ENCODE measurements at regions not wholly inside any gene's neighbourhood (a gene's known extent, or its start where the extent isn't known, plus 50 kb on each side); places are given as distances from the start of the nearest gene placed in this dataset.

DNA sequence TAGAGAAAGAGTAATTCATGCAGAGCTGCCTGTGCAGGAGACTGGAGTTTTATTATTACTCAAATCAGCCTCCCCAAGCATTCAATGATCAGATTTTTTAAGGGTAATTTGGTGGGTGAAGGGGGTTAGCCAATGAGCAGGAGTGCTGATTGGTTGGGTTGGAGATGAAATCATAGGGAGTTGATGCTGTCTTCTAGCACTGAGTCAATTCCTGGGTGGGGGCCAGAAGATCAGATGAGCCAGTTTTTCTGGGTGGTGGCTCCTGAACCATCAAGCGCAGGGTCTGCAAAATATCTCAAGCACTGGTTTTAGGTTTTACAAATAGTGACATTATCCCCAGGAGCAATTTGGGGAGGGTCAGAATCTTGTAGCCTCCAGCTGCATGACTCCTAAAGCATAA lies 312.8 kb upstream of the THSD7B start:
- Histone ChIP-seq H3K9me3 (ENCODE audit: control insufficient read depth in 2 of 3, low read length in 3 of 3) (no peaks in the 10 kb centered on the region), H3K4me1 (ENCODE audit: control insufficient read depth in 2 of 2, insufficient read depth in 2 of 2, low read length in 2 of 2) (no peaks in the 10 kb centered on the region), H3K36me3 (ENCODE audit: control insufficient read depth in 2 of 3, insufficient read depth in 3 of 3, low read length in 3 of 3) (no peaks in the 10 kb centered on the region), H3K27me3 (ENCODE audit: control insufficient read depth in 2 of 2, insufficient read depth in 2 of 2, low read length in 2 of 2) (no peaks in the 10 kb centered on the region), H3K4me3 (ENCODE audit: low read length) (no peak overlapping the region), H3K27ac (ENCODE audit: low read depth, low read length) (no peak overlapping the region)
- ChIA-PET CTCF (no interaction called here), POLR2A (no interaction called here)
- peaks cover 30 to 55% (median 47%) of the 10 kb centered on the region in 5 donors for H3K27me3 Mint-ChIP-seq
- no peak for DNase-seq
- no peak for ATAC-seq
- no peaks in the 10 kb centered on the region for H3K4me1 Mint-ChIP-seq
- H3K4me3 Mint-ChIP-seq, result no peak overlapping the region
- H3K27ac Mint-ChIP-seq, result no peak overlapping the region
- H3K36me3 Mint-ChIP-seq, result no peaks in the 10 kb centered on the region
- intact Hi-C loops (cut with micrococcal nuclease), result no loop called here
- H3K9me3 Mint-ChIP-seq, result peaks cover 0 to 2% (median 0%) of the 10 kb centered on the region in 11 donors

DNA sequence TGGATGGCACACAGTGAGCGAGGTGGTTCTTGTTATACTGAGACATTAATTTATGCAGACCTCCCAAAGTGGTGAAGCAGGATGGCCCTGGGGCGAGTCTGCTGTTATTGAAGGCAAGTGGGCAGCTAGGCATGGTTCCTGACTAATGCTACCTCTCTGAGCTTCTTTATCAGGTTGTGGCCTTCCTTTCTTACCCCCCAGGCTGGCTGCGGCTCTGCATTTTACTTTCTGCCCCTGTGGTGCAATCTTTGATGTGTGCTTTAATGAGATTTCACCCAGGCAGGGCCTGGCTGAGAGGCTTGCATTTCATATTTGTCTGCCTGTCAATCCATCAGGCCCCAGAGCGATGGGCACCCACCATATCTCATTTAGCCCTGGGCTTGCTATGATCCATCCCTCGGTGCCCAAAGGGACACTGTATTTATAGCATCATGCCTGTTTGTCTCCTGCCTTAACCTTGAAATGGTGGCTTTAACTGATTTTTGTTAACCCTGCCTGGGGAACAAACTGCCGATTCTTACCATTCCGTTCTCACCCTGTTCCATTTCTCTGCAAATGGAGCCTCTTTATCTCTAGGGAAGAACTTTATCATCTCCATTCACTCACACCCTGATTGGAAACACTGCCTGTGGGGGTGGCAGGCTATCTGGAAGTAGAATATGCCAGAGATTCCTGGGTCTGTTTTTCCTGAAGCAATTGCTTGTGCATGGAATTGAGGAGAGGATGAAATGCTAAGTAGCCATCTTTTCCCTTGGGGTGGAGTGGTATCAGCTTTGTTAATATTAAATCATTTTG lies 316.2 kb upstream of the THSD7B start:
- ATAC-seq, result no peak
- no peaks in the 10 kb centered on the region for H3K4me1 Mint-ChIP-seq
- no peak overlapping the region for H3K27ac ChIP-seq (ENCODE audit: low read depth, low read length)
- ChIA-PET CTCF (no interaction called here), POLR2A (no interaction called here)
- H3K9me3 ChIP-seq (ENCODE audit: control insufficient read depth in 2 of 3, low read length in 3 of 3), result no peaks in the 10 kb centered on the region
- H3K9me3 Mint-ChIP-seq, result peaks cover 0 to 2% (median 0%) of the 10 kb centered on the region in 11 donors
- H3K36me3 Mint-ChIP-seq, result no peaks in the 10 kb centered on the region
- H3K4me3 ChIP-seq (ENCODE audit: low read length), result no peak overlapping the region
- H3K27me3 Mint-ChIP-seq, result peaks cover 14 to 46% (median 33%) of the 10 kb centered on the region in 5 donors
- intact Hi-C loops (cut with micrococcal nuclease), result no loop called here
- no peaks in the 10 kb centered on the region for H3K36me3 ChIP-seq (ENCODE audit: control insufficient read depth in 2 of 3, insufficient read depth in 3 of 3, low read length in 3 of 3)
- no peak for DNase-seq
- H3K4me3 Mint-ChIP-seq, result no peak overlapping the region
- H3K4me1 ChIP-seq (ENCODE audit: control insufficient read depth in 2 of 2, insufficient read depth in 2 of 2, low read length in 2 of 2), result no peaks in the 10 kb centered on the region
- no peak overlapping the region for H3K27ac Mint-ChIP-seq
- no peaks in the 10 kb centered on the region for H3K27me3 ChIP-seq (ENCODE audit: control insufficient read depth in 2 of 2, insufficient read depth in 2 of 2, low read length in 2 of 2)

- ChIA-PET POLR2A (no interaction called here), CTCF (no interaction called here)
- Histone ChIP-seq H3K27me3 (ENCODE audit: control insufficient read depth in 2 of 2, insufficient read depth in 2 of 2, low read length in 2 of 2) (no peaks in the 10 kb centered on the region), H3K9me3 (ENCODE audit: control insufficient read depth in 2 of 3, low read length in 3 of 3) (no peaks in the 10 kb centered on the region), H3K4me1 (ENCODE audit: control insufficient read depth in 2 of 2, insufficient read depth in 2 of 2, low read length in 2 of 2) (no peaks in the 10 kb centered on the region), H3K4me3 (ENCODE audit: low read length) (no peak overlapping the region), H3K27ac (ENCODE audit: low read depth, low read length) (no peak overlapping the region), H3K36me3 (ENCODE audit: control insufficient read depth in 2 of 3, insufficient read depth in 3 of 3, low read length in 3 of 3) (no peaks in the 10 kb centered on the region)
- Mint-ChIP-seq H3K36me3 (no peaks in the 10 kb centered on the region), H3K4me1 (no peaks in the 10 kb centered on the region), H3K4me3 (no peak overlapping the region), H3K9me3 (peaks cover 0 to 2% (median 0%) of the 10 kb centered on the region in 11 donors), H3K27ac (no peak overlapping the region), H3K27me3 (peaks cover 14 to 40% (median 30%) of the 10 kb centered on the region in 5 donors)
- DNase-seq (no peak), ATAC-seq (no peak)
- intact Hi-C loops (cut with micrococcal nuclease), result no loop called here
These were observed 316.9 kb upstream of the THSD7B start for GRCh38 chr2:136448432-136448831.

DNA sequence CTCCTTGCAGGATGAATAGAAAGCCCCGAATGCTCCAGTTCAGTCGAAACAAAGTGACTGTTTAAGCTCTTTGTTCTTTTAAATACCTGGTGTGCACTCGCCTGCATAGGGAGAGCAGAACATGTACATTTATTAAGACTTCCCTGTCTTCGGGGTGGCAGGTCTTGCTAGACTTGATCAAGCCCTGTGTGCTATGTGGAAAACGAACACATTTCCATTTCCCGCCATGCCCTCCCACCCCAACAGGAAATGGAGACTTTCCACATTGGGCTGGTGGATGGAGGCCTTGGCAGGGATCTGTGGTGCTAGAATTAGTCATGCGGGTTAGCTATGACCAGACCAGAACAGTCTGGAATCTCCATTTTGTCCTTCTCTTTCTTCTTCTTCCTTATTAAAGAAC lies 321.0 kb upstream of the THSD7B start:
- DNase-seq, result no peak
- POLR2A ChIA-PET, result no interaction called here

GRCh38 chr2:136443661-136444060 lies 321.7 kb upstream of the THSD7B start:
- Mint-ChIP-seq H3K27ac (no peak overlapping the region), H3K4me1 (no peaks in the 10 kb centered on the region), H3K27me3 (peaks cover 4 to 25% (median 25%) of the 10 kb centered on the region in 5 donors), H3K36me3 (no peaks in the 10 kb centered on the region), H3K4me3 (no peak overlapping the region), H3K9me3 (no peaks in the 10 kb centered on the region)
- H3K9me3 ChIP-seq (ENCODE audit: control insufficient read depth in 2 of 3, low read length in 3 of 3), result no peaks in the 10 kb centered on the region
- no peak overlapping the region for H3K4me3 ChIP-seq (ENCODE audit: low read length)
- ChIA-PET POLR2A (no interaction called here), CTCF (interaction anchor here (0.6 kb wide), 1 partner anchor 67 kb away, joined by 3 read pairs; no protein-coding TSS in a partner anchor)
- intact Hi-C loops (cut with micrococcal nuclease), result no loop called here
- H3K4me1 ChIP-seq (ENCODE audit: control insufficient read depth in 2 of 2, insufficient read depth in 2 of 2, low read length in 2 of 2), result no peaks in the 10 kb centered on the region
- no peaks in the 10 kb centered on the region for H3K27me3 ChIP-seq (ENCODE audit: control insufficient read depth in 2 of 2, insufficient read depth in 2 of 2, low read length in 2 of 2)
- no peak overlapping the region for H3K27ac ChIP-seq (ENCODE audit: low read depth, low read length)
- H3K36me3 ChIP-seq (ENCODE audit: control insufficient read depth in 2 of 3, insufficient read depth in 3 of 3, low read length in 3 of 3), result no peaks in the 10 kb centered on the region
- ATAC-seq (no peak), DNase-seq (no peak)

More for the DNA sequence above, 321.0 kb upstream of the THSD7B start:
- no peak overlapping the region for H3K4me3 Mint-ChIP-seq
- no peak for ATAC-seq
- Histone ChIP-seq H3K36me3 (ENCODE audit: control insufficient read depth in 2 of 3, insufficient read depth in 3 of 3, low read length in 3 of 3) (no peaks in the 10 kb centered on the region), H3K4me3 (ENCODE audit: low read length) (no peak overlapping the region), H3K27ac (ENCODE audit: low read depth, low read length) (no peak overlapping the region), H3K9me3 (ENCODE audit: control insufficient read depth in 2 of 3, low read length in 3 of 3) (no peaks in the 10 kb centered on the region), H3K4me1 (ENCODE audit: control insufficient read depth in 2 of 2, insufficient read depth in 2 of 2, low read length in 2 of 2) (no peaks in the 10 kb centered on the region), H3K27me3 (ENCODE audit: control insufficient read depth in 2 of 2, insufficient read depth in 2 of 2, low read length in 2 of 2) (no peaks in the 10 kb centered on the region)
- CTCF ChIA-PET, result interaction anchor here (0.6 kb wide), 1 partner anchor 67 kb away, joined by 3 read pairs; no protein-coding TSS in a partner anchor
- no peaks in the 10 kb centered on the region for H3K4me1 Mint-ChIP-seq
- H3K36me3 Mint-ChIP-seq, result no peaks in the 10 kb centered on the region
- no peak overlapping the region for H3K27ac Mint-ChIP-seq
- intact Hi-C loops (cut with micrococcal nuclease), result no loop called here
- peaks cover 10 to 27% (median 25%) of the 10 kb centered on the region in 5 donors for H3K27me3 Mint-ChIP-seq
- H3K9me3 Mint-ChIP-seq, result no peaks in the 10 kb centered on the region

GRCh38 chr2:136441979-136442714 lies 323.2 kb upstream of the THSD7B start:
- Histone ChIP-seq H3K4me1 (ENCODE audit: control insufficient read depth in 2 of 2, insufficient read depth in 2 of 2, low read length in 2 of 2) (no peaks in the 10 kb centered on the region), H3K27ac (ENCODE audit: low read depth, low read length) (no peak overlapping the region), H3K36me3 (ENCODE audit: control insufficient read depth in 2 of 3, insufficient read depth in 3 of 3, low read length in 3 of 3) (no peaks in the 10 kb centered on the region), H3K9me3 (ENCODE audit: control insufficient read depth in 2 of 3, low read length in 3 of 3) (no peaks in the 10 kb centered on the region), H3K27me3 (ENCODE audit: control insufficient read depth in 2 of 2, insufficient read depth in 2 of 2, low read length in 2 of 2) (no peaks in the 10 kb centered on the region), H3K4me3 (ENCODE audit: low read length) (no peak overlapping the region)
- ATAC-seq (no peak), DNase-seq (no peak)
- POLR2A ChIA-PET, result no interaction called here
- Mint-ChIP-seq H3K36me3 (no peaks in the 10 kb centered on the region), H3K9me3 (no peaks in the 10 kb centered on the region), H3K27me3 (peaks cover 0 to 28% (median 19%) of the 10 kb centered on the region in 5 donors), H3K27ac (no peak overlapping the region), H3K4me3 (no peak overlapping the region), H3K4me1 (no peaks in the 10 kb centered on the region)
- CTCF ChIA-PET, result no interaction called here
- intact Hi-C loops (cut with micrococcal nuclease), result no loop called here

All from naive thymus-derived CD4-positive, alpha-beta T cell (primary cell).